ENCODE measurements at regions not wholly inside any gene's neighbourhood (a gene's known extent, or its start where the extent isn't known, plus 50 kb on each side); places are given as distances from the start of the nearest gene placed in this dataset.

DNA sequence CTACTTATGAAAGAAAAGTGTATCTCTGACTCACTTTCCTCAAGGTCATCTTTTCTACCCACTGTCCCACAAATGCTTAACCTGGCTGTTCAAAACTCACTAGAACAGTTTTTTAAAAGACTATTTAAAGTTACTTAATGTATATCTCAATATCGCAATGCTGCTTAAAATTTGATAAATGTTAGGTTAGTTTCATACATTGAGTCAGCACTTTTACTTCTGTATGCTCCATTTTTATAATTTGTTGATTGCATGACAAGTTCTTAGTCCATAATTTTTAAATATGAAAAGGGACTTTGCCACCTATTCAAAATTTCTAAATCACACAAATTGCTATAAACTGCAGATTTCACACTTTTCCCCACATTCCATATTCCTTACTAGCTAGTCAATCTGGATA is 231.7 kb upstream of the SLC39A10 start:
- TF ChIP-seq, protein P1, sequence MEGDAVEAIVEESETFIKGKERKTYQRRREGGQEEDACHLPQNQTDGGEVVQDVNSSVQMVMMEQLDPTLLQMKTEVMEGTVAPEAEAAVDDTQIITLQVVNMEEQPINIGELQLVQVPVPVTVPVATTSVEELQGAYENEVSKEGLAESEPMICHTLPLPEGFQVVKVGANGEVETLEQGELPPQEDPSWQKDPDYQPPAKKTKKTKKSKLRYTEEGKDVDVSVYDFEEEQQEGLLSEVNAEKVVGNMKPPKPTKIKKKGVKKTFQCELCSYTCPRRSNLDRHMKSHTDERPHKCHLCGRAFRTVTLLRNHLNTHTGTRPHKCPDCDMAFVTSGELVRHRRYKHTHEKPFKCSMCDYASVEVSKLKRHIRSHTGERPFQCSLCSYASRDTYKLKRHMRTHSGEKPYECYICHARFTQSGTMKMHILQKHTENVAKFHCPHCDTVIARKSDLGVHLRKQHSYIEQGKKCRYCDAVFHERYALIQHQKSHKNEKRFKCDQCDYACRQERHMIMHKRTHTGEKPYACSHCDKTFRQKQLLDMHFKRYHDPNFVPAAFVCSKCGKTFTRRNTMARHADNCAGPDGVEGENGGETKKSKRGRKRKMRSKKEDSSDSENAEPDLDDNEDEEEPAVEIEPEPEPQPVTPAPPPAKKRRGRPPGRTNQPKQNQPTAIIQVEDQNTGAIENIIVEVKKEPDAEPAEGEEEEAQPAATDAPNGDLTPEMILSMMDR (conservative IDR thresholded peaks at IDR 0.05; ENCODE audit: low read depth, low read length), result no peak
- no peak for TF ChIP-seq EZH2 (IDR thresholded peaks at IDR 0.05; ENCODE audit: borderline replicate concordance, low read depth, low read length, poor library complexity, severe bottlenecking)
